ENCODE measurements at regions not wholly inside any gene's neighbourhood (a gene's known extent, or its start where the extent isn't known, plus 50 kb on each side); places are given as distances from the start of the nearest gene placed in this dataset.

DNA sequence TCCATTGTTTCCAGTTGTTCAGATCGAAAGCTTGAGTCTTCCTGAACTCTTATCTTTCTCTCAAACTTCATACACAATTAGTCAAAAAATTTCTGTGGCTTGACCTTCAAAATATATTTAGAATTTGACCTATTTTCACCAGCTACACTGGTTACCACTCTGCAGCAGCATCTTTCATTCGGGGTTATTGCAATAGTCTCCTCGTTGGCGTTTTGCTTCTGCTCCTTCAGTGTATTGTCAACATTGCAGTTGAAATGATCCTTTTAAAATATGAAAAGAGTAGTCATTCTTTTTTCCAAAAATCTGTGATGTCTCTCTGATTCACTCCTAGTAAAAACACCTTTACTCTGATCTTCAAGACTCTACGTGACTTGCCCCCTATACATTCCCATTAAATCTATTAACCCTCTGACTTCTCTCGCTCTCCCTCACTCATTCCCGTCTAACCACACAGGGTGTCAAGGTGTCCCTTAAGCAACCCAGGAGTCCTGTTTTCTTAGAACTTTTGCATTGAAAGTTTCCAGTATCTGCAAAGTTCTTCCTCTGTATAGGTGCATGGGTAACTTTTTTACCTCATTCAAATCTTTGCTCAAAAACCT lies 480.2 kb upstream of the B3GALT2 start:
- no peak for DNase-seq (ENCODE audit: low spot score)
- intact Hi-C loops (cut with DNase I) = no loop called here

DNA sequence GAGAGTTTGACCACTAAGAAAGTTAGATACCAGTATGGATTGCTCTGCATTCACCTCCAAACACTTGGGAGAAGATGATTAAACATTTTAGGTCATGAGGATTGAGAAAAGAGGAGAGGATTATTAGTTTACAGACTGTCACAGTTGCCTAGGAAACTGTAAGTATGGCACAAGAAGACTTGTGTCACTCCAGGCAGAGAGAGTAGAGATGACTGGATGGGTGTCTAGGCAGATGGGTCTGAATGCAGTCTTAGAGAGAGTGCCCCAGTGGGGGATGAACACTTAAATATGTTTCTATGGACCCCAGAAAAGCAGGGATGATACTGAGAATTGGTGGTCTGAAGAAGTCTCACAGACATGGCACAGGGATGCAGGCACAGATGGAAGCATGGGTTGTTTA lies 477.6 kb upstream of the B3GALT2 start:
- DNase-seq (ENCODE audit: low spot score) = no peak
- intact Hi-C loops (cut with DNase I) = no loop called here

DNA sequence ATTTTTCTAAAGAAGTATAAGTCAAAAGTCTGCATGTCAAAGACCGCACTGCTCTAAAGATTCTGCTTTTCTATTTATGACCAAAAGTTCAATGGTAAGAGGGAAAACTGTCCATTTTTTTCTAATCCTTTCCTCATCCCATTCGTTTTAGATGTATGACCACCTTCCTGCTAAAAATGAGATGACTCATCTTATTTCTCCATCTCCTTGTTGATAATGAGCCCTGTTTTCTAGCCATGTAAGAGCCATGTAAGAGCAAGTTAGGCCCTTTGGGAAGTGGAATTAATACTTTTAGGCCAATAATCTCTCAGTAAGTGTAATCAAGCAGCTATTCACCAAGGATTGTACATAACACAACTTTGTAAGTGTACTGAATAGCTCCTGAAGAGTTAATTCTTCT lies 475.6 kb upstream of the B3GALT2 start:
- intact Hi-C loops (cut with DNase I) = no loop called here
- DNase-seq (ENCODE audit: low spot score) = no peak

DNA sequence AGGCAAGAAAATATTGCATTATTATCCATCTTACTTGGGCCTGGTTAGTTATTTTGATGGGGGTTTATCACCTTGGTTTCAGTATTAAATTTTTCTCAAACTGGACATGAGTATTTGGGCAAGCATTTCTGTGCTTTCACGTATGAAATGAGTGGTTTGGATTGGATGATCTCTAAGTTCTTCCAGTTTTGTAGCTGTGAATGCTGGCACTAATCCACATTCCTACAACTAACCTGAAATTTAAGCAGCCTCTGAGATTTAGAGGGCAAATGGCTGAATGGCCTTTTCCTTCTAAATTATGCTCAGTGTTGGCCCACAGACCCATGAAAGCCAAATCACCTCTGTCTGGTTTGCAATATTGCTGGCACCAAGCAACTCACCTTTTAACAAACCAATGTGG lies 475.0 kb upstream of the B3GALT2 start:
- intact Hi-C loops (cut with DNase I) = no loop called here
- no peak for DNase-seq (ENCODE audit: low spot score)

DNA sequence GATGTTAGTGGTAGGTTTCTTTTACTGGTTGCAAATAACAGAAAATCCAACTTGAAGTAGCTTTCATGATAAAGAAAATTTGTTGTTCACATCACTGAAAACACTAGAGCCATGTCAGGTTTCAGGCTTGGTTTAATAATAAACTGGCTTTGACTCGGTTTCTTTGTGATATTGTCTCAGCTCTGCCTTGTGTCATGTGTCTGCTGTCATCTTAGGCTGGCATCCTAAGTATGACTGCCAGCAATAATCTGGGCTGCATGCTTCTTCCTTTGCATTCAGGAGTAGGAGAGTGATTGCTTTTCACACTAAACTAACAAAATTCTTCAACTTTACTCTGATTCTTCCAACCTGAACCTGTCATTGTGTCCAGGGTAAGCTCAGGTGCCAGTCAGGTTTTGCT lies 474.0 kb upstream of the B3GALT2 start:
- DNase-seq (ENCODE audit: low spot score) = no peak
- intact Hi-C loops (cut with DNase I) = no loop called here

DNA sequence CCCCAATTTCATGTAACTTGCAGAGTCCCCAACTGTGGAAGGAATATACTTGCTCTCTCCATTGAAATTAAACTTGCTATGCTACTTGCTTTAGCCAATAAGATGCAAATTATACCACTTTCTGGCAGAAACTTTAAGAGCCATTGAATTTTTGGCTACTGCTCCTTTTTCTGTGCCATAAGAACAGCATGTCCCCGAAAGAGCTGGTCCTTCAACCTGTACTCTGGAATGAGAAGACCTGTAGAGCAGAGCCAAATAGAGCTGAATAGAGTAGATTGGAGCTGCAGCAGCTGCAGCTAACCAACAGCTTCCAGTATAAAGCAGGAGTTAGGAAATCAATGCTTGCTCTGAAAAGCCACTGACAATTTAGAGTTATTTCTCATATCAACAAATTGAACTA lies 472.3 kb upstream of the B3GALT2 start:
- DNase-seq (ENCODE audit: low spot score) = no peak
- intact Hi-C loops (cut with DNase I) = no loop called here

DNA sequence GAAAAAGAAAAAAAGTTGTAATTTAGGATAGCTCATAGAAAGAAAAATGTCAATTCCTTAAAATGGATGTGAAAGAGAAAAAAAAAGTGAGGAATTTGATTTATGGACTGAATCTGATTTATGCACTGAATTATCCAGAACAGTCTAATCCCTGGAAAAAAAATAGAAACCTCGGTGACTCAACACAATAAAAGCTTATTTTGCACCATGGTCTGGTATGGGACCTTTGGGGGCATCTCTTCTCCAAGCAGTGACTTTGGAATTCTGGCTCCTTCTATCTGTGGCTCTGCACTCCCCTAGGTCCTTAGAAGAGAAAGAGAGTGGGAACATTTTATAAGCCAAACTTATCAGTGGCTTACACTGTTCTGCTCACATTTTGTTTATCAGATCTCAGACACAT lies 471.7 kb upstream of the B3GALT2 start:
- intact Hi-C loops (cut with DNase I) = no loop called here
- no peak for DNase-seq (ENCODE audit: low spot score)

DNA sequence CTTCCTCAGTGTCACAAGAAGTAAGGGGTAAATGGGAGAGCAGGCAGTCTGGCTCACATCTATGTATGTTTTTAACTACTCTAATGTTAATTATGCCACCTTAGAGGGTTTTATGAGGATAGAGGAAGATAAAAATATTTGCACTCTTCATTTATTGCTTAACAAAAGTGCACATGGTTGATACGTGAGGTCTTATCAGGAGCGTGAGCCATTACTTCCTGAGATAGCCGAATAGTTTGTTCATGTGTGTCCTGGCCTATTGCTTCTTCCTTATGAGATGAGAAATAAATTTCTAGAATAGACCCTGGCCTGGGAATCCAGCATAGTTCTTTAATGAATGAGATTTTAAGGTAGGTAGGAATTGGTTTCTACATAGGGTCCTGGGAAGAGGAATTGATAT lies 471.1 kb upstream of the B3GALT2 start:
- no peak for DNase-seq (ENCODE audit: low spot score)
- intact Hi-C loops (cut with DNase I) = no loop called here

DNA sequence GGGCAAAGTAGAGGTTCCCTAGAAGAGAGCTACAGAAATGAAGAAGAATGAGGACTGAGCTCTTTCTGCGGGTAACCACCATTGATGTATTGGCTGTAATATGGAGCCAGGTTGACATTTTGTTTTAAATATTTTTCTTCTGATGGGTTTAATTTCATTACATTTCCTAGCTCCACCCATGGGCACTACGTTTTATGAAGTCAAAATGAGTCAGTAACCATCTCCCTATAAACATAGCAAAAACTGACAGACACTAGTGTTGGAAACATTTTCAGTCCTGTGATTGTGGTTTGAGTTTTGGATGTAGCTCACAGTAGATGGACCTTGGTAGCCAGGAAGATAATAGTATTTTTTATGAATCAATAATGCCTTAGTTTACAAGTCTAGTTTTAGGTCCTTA lies 470.4 kb upstream of the B3GALT2 start:
- intact Hi-C loops (cut with DNase I) = no loop called here
- DNase-seq (ENCODE audit: low spot score) = no peak

DNA sequence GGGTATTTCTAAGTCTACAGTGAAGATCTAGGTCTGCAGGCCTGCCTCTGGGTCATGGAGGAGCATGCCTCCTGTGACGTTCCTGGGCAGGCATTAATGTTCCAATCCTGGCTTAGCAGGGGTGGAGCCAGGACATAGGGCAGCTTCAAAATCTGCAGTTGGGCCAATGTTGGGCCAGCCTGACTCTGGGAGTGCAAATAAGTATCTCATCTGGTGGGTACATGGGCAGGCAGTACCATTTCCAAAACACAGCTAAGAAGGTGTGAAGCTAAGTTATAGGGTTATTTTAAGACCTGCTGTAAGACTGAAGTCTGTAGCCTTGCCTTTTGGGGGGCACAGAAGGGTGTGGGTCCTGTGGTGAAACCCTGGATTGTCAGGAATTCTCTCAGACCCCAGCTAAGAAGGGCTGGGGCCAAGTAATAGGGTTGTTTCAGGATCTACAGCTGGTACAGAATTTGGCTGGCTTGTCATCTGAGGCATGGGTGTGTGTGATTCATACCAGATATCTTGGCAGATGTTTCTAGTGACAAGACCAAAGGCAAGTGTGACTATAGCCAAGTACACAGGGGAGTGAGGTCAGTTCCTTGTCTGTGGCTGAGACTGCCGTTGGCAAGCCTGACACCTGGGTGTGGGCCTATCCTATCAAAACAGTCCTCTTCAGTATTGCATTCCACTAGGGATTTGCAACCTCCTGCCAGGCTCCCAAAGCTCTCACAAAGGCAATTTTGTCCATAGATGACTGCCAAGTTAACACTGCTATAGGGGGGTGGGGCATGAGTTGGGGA lies 468.7 kb upstream of the B3GALT2 start:
- intact Hi-C loops (cut with DNase I) = no loop called here
- no peak for DNase-seq (ENCODE audit: low spot score)

DNA sequence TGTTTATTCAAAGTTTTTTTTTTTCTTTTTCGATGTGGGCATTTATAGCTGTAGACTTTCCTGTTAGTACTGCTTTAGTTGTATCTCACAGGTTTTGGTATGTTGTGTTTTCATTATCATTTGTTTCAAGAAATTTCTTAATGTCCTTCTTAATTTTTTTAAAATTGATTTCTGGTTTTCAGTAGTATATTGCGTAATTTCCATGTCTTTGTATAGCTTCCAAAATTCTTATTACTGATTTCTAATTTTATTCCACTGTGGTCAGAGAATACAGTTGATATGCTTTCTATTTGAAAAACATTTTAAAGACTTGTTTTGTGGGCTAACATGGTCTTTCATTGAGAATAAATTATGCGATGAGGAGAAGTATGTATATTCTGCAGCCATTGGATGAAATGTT lies 463.2 kb upstream of the B3GALT2 start:
- intact Hi-C loops (cut with DNase I) = no loop called here
- no peak for DNase-seq (ENCODE audit: low spot score)

DNA sequence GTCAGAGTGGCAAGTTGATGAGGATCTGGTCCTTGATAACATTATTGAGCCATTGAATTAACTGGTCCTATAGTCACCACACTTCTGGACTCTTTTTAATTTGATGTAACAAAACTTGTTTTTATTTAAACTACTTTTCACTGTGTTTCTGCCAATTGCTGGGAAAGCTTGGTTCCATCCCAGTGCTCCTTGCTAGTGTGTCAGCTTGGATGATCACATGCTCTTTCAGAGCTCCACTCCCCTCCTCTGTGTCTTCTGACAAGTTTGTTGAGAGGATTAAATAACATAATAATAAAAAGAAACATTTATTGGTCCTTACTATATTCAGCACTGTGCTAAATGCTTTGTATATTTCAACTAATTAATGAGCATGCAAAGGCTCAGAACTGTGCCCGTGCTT lies 448.5 kb upstream of the B3GALT2 start:
- intact Hi-C loops (cut with DNase I) = no loop called here
- no peak for DNase-seq (ENCODE audit: low spot score)

DNA sequence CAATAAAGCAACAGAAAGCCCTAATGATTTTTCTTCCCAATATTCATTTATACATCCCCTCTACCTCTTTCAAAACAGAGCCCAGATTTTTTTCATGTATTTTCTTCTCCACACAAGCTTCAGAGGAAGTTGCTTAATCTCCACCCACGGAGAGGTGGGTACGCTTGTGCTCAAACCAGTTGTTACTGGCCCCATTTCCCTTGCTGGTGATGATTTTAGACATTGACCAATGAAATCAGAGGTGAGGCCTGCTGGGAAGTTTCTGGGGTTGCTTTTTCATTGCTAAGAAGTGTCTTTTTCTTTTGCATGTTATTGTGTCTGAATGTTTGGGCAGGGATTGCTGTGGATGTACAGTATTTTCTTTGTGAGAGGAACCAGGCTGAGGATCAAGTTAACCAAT lies 448.1 kb upstream of the B3GALT2 start:
- intact Hi-C loops (cut with DNase I) = no loop called here

DNA sequence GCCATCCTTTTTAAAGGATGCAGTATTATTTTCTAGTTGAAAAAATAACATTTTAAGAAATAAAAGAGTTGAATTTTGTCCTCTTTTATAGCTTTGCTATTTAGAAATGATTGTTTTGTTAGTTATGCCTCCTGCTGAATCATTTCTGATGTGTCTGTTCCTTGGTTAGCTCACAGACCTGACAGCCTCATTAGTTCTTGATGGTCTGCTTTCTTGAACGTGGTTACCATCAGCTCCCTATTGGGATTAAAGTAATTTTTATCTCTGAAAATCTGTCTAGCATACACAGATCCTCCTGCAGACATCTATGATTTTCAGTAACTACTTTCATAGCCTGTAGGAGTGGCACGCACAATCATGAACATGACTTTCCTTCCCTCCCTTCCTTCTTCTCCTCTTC lies 447.6 kb upstream of the B3GALT2 start:
- intact Hi-C loops (cut with DNase I) = no loop called here
- no peak for DNase-seq (ENCODE audit: low spot score)

More for the DNA sequence above, 448.1 kb upstream of the B3GALT2 start:
- peak; percentile 66 for DNase-seq (ENCODE audit: low spot score)

DNA sequence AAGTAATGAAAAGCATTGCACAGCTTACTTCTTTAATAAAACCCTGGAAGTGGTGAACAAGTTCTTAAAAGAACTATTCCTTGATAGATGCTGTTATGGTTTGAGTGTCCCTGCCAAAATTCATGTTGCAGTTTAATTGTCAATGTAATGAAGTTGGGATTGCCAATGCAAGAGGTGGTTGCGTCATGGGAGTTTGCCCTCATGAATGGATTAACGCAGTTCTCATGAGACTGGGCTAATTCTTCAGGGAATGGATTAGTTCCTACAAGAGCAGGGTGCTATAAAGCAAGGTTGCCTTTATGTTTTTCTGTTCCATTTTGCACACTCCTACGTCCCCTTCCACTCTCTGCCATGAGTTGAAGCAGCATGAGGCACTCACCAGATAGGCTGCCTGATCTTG lies 446.7 kb upstream of the B3GALT2 start:
- DNase-seq (ENCODE audit: low spot score) = no peak
- intact Hi-C loops (cut with DNase I) = no loop called here

DNA sequence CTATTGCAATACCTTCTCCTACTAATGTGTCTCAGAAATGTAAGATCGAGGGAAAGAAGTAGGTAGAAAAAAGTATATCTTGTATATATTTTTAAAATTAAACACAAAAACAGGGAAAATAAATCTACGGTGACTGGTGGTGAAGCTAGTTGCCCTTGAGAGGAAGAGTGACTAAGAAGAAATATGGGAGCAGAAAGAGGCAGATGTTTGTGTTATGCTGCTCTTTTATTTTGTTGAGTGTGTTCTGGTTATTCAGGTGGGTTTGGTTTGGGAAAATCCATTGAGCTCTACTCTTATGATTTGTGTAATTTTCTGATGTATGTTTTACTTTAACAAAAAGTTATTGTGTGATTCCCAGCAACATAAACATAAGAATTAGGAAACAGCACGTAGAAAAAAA lies 444.9 kb upstream of the B3GALT2 start:
- DNase-seq (ENCODE audit: low spot score) = no peak
- intact Hi-C loops (cut with DNase I) = no loop called here

DNA sequence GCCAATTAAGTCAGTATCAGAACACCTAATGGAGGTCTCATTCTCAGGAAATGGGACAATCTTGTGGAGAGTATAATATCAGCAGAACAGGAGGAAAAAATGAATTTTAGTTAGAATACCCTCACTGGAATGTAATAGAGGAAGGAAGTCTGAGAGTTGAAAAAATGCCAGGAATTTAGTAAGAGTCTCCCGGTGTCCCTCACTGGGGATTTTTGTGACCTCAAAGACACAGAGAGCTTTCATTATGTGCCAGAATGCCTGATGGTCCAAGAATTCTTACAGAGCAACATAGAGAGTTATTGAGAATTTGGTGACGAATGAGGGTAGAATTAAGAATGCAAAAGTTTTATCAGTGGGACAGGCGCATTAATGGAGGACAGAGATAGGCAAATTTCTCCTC lies 443.5 kb upstream of the B3GALT2 start:
- DNase-seq (ENCODE audit: low spot score) = no peak
- intact Hi-C loops (cut with DNase I) = no loop called here

DNA sequence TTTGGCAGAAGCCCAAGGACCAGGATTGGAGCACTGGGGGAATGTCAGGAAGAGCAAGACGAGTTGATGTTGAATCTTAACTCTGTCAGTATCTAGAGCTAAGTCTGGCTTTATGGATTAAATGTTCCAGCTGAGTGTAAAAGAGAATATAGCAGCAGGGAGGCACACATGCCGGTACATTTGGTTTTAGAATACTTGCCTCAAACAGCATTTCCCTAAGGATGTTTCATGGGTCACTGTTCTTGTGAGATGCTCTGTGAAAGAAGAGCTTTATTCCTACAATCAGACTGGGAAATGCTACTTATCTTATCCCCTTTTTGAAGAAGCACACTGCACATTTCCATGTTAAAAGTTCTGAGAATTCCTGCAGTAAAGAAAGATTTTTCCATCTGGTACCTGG lies 440.3 kb upstream of the B3GALT2 start:
- intact Hi-C loops (cut with DNase I) = no loop called here
- no peak for DNase-seq (ENCODE audit: low spot score)

DNA sequence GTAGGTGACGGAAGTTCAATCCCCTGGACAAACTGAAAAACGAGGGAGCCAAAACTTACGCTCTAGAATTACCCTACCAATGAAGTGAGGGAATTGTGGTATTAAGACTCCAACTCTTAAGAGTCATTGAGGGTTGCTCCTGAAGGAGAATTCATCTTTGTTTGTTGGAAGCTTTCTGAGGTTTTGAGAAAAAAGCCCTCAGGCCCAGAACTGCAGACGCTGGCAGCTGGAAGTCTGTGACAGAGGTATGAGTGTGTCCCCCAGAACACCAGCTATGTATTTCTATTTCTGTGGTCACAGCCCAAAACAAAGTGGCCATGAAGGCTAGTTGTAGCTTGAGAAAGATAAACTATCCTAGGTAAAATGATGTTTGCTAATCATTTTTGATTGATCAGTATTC lies 438.8 kb upstream of the B3GALT2 start:
- intact Hi-C loops (cut with DNase I) = no loop called here
- DNase-seq (ENCODE audit: low spot score) = no peak

DNA sequence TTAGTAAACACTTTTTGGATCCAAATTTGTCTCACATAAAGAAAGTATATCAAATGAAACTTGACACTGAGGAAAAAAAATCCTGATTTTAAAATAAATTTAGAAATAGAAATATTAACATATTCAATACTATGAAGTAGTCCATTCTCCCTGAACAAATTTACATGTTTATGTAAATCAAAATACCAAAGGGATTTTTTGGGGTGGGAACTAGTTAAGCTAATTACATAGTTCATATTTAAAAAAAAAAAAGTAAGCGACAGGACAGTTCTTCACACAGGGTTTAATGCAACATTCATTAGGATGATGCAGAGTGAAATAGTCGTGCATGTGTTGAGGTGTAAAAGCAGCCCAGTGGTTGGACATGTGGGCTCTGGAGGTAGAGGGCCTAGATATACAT lies 433.5 kb upstream of the B3GALT2 start:
- intact Hi-C loops (cut with DNase I) = no loop called here
- no peak for DNase-seq (ENCODE audit: low spot score)

DNA sequence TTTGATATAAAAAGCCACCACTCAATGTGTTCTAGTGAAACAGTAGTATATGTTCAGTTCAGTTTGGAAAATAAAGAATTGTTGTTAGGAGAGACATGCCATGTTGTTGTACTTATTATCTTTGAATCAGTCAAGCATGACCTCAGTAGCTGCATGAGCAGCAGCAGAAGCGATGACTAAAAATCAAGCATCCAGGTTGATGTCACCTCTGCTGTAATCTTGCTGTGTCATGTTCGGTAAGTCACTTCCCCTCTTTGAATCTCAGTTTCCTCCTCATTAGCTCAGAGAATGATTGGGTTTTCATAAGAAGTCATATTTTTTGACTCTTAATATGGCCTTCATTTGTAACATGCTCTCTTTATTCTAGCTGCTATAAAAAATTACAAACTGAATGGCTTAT lies 428.4 kb upstream of the B3GALT2 start:
- intact Hi-C loops (cut with DNase I) = no loop called here

DNA sequence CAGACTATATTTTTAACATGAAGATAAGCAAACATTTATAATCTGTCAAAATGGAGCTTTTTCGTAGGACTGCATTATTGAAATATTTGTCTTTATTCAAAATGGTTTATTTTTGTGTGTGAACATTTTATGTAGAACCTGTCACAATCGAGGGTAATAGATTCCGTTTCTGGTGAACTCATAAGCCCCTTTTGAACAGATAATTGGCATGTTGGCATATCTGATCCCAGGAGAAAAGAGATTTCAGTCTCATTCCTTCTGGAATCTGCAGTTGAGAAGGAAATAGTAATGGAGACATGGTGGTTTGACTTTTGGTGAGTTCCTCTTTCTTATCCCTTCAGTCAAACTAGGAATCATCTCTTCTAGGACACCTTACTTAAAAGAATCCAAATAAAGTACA lies 427.9 kb upstream of the B3GALT2 start:
- intact Hi-C loops (cut with DNase I) = no loop called here

More for the DNA sequence above, 428.4 kb upstream of the B3GALT2 start:
- DNase-seq (ENCODE audit: low spot score) = no peak

More for the DNA sequence above, 427.9 kb upstream of the B3GALT2 start:
- DNase-seq (ENCODE audit: low spot score) = no peak

All from posterior vena cava (tissue), 2 donors.